GM20431 (cell line): ENCODE measurements at regions not wholly inside any gene's neighbourhood (a gene's known extent, or its start where the extent isn't known, plus 50 kb on each side); places are given as distances from the start of the nearest gene placed in this dataset.

ENCODE experiments used
- in situ Hi-C: fragments of 300-500 bp; cut with MseI, MboI; formaldehyde crosslinking; loops from one replicate; pipeline ENCODE4 v1.15.0; 2020; ENCODE audit warnings: low sequenced_read_pairs; ENCODE audit not compliant: unreplicated experiment

DNA sequence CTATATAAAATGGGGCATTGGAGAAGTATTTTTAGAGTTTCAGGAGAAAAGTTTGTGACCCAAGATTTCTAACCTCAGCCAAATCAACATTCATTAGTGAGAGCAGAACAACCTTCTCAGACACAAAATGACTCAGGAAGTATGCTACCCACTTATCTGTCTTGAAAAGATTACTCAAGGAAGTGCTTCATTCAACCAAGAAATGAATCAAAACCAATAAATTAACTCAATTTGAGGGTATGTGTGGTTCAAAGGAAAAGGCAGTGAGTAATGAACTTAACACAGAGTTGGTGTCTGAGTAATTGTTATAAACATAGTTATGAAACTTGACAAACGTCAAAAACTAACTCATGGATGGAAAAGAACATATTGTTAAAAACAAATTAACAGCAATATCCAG lies 227.6 kb downstream of the HAO1 start:
- in situ Hi-C loops = no loop called here

DNA sequence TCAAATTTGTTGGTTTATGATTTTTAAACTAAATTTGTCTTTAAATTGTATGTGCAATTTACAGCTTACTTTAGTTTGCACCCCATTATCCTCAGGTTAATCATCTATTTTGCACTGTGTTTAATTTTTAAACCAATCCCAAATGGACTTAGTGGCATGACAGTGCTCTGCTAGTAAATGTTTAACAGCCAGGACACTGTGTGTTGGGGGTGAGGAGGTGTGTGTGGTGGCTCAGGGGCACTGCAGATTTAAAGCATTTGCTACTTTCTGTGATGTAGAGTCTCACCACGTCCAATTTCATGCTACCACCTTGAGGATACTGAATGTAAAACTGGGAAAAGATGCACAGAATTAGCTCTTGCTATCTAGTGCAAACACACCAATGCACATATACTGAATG lies 225.7 kb downstream of the HAO1 start:
- in situ Hi-C loops = no loop called here

DNA sequence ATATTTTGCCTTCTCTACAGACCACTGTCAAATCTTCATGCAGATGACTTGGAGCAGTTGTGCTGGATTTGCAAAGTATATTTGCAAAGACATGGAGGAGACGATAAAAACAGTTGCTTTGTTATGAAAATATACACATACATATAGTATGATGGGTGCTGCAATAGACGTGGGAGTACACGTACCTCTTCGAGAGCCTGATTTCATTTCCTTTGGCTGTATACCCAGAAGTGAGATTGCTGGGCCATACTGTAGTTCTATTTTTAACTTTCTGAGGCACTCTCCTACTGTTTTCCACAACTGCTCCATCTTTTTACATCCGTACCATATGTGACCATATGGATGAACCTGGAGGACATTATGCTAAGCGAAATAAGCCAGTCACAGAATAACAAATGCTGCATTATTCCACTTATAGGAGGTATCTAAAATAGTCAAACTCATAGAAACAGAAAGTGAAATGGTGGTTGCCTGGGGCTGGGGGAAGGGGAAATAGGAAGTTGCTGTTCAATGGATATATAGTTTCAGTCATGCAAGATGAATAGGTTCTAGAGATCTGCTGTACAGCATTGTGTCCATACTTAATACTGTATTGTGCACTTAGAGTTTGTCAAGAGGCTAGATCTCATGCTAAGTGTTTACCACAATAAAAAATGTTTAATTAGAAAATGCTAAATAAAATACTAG lies 223.8 kb downstream of the HAO1 start:
- in situ Hi-C loops = no loop called here

DNA sequence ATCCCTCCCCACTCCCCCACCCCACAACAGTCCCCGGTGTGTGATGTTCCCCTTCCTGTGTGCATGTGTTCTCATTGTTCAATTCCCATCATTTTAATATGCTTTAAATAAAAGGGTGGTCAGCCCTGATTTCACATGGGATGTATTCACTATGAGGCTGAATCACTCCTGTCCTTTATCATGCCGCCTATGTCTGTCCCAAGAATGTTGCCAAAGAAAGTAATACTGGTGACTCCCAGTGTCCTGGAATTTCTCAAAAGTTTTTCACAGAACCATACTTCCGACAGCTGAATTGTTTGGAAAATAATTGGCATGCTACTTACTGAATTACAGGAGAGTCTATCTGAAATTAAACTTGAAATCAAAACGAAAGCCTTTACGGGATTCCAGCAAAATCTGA lies 217.7 kb downstream of the HAO1 start:
- in situ Hi-C loops = no loop called here

DNA sequence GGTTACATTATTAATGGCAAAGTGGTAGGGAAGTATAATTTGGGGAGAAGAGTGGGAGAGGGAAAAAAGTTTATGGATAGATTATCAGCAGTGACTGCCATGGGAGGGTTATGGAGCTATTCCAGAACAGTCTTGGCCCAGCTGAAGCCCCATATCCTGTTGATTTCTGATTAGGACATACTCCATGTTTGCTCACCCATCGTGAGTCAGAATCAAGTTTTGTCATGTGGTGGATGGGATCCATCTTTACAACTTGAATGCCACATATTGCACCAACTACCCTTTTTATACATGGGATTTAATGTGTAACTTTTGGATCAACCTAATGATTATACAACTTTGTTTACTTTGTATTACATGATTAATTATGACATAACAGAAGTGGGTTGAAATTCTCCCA lies 217.0 kb downstream of the HAO1 start:
- in situ Hi-C loops = no loop called here

DNA sequence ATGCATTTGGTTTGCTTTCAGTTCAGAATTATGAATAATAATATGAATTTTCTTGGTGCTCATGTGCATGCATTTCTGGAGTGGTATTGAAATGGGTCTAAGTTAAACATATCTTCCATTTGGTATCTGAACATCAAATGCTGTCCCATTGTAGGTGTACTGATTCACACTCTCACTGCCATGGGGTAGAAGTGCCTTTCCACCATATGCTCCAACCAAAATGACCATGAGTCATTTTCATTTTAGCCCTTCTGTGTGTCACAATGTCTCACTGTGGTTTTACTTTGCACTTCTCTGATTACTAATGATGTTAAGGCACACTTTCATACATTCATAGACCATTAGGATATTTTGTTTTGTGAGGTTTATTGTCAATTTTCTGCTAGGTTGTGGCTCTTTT lies 211.9 kb downstream of the HAO1 start:
- in situ Hi-C loops = no loop called here

DNA sequence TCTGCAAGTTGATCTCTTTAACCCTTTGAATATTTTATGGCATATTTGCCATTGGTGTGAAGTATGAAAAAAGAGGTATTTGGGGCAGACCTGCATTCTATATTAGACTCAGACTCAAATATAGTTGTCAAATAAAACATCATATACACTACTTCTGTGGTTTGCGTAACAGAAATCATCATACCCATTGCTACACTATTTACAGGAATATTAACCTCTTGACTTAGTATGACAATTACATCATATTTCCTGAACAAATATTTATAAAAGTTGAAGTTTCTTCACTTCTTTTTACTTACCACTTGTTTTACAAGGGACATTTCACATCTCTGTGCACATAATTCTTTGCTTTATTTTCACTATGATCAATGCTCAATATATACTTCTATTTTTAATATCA lies 206.0 kb downstream of the HAO1 start:
- in situ Hi-C loops = no loop called here

DNA sequence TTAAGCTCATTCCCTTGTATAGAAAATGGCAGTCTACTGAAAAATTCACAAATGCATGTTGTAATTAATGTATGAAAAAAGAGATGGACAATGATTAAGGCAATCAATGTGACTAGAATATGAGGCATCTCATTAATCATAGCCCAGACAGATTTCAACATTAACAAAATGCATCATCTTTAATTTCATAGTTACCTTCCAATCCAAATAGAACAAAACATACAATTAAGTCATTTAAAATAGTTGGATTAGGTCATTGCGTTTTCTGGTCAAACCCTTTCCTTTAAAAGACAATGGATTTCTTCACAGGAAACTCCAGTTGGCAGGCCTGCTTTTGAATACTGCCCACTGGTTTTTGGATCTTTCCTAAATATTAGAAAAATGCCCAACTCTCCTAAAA lies 203.9 kb downstream of the HAO1 start:
- in situ Hi-C loops = no loop called here

DNA sequence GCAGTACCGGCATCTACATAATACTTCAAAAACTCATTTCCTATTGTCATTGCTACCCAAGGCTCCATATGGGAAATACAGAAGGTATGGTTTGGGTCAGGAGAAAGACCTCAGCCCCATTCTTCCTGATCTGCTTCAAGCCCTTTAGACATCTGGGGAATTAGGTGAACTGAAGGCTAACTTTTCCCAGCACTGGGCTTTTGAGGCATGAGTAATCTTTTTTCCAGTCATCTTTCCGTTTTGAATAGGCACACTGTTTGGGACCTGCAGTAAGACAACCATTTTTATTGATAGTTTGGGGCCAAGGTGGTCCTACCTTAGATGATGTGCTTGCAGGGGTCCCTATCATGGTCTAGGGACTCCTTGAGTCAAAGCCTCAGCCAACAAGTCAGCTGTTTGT lies 198.4 kb downstream of the HAO1 start:
- in situ Hi-C loops = no loop called here

DNA sequence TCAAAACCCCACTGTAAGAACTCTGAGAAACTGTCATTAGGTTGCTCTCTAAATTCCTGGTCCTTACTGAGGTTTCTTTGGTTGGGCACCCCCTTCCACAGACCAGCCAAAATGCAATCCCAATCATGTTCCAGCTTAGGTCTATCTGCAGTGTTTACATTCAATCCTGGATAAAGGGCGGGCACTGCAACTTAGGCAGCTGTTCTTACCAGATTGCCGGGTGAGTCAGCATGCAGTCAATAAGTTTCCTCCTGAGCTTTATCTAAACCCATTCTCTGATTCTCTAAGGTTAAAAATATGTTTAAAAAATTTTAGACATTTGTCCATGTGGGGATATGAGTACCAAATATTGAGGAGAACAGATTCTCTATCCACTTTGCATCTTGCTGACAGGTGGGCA lies 197.8 kb downstream of the HAO1 start:
- in situ Hi-C loops = no loop called here

DNA sequence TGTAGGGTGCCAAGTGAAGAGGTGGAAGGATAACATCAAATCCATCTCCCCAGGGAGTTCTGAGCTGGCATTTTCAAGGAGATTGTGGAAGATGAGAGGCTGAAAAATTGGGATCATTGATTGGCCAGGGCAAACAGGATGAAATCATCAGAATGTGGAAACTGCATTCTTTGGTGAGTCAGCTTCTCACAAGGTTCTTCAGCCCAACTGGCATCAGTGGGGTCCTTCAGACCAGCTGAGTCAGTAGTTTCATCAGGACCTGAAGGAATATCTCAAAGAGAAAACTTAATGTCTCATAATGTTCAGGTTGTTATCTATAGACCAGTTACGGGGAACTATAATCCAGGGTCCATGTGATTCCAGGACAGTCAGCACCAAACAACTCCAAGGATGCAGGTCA lies 195.8 kb downstream of the HAO1 start:
- in situ Hi-C loops = no loop called here

DNA sequence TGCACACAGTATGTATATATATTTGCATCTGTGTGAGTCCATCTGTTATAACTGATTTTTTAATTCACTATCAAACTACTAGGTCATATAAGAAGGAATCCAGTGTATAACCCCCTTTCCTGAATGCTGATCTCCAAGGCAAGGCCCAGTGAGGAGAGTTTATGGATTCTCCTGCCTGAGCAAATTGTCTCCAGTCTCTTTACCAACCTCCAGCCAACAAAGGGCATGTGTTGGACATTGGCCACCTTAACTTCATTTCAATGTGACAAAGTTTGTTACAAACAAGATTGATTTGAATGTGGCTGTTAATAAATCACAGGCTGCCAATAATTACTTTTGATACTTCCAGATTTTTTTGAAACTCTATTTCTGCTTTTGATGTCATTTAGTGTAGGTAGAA lies 191.6 kb downstream of the HAO1 start:
- in situ Hi-C loops = no loop called here

DNA sequence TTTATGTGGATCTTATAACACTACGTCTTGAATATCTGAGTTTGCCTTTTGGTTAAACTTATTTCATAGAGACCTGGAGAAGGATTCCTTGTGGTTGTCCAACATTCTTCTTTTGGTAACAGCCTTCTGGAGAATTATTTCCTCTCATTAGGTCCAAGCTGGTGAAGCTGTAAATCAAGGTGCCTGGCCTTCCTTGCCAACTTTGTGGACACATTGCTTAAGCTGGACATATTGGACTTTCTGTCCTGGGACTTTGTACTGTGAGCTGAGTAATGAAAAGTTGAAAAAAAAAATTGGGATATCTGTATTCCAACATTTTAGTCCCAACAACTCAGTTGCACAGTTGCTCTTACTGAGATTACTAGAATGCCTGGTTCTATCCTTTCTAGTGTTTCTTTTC lies 186.2 kb downstream of the HAO1 start:
- in situ Hi-C loops = no loop called here

DNA sequence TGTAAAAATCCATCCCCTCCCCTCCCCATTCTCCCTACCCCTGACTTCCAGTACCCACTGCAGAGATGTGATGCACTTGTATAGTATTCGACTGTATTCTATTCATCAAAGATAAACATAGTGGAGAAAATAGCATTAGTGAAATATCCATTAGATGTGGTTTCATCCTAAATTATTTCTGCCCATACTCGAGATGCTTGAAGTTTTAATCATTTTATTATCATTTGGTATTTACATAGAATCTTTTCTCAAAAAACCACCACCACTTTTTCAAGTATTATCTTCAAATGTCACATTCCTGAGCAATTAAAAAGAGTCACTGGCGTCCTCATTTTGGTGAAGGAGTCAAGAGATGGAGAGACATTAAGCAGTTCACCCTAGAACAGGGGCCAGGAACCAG lies 181.9 kb downstream of the HAO1 start:
- in situ Hi-C loops = no loop called here

DNA sequence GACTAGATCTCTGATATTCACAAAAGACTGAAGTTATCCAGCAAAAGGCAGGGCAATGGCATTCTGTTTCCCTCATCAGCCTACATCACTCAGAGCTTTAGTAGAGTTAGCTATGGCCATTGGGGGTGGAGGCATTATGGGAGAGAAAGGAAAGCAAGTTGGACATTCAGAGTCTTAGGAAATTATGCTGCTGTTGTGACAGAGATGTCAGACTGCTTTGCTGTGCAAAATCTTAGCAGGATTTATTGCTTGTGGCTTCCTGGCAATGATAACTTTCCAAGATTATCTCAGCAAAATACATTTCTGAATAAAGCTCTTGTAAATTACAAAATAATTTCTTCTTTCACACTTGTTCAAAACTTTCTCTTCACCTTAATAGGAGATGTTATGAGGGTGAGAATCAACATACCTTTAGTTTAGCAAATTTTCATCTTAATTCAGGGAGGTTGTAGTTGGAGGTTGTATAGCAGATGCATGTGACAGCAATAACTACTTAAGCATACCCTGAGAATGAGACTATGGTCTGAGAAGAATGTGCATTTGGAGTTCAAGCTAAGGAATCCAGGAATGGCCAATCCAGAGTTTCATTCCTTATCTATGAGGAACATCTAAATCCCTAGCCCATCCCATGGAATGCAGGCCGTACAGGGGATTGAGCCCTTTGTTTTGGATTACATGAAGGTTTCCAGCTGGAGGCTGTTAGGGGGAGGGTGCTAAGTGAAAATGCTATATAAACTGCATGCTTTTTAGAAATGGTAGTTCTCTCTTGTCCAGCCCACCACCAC lies 179.8 kb downstream of the HAO1 start:
- in situ Hi-C loops = no loop called here

DNA sequence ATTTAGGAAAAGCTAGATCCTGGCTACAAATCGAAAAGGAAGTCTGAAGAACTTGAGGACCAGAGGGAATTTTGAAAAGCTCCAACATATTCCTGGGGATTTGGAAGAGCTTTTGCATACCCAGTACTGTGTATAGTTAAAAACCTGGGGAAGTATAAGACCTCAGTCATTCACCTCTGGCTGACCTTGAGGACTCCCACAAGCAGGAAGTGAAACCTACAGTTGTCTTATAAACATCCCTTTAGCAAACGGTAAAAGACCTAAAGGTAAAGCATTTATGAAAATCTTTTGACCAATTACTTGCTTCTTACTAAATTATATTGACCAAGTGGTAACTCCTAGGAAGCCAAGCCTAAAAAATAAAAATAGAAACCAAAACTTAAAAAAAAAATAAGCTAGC lies 175.0 kb downstream of the HAO1 start:
- in situ Hi-C loops = no loop called here

DNA sequence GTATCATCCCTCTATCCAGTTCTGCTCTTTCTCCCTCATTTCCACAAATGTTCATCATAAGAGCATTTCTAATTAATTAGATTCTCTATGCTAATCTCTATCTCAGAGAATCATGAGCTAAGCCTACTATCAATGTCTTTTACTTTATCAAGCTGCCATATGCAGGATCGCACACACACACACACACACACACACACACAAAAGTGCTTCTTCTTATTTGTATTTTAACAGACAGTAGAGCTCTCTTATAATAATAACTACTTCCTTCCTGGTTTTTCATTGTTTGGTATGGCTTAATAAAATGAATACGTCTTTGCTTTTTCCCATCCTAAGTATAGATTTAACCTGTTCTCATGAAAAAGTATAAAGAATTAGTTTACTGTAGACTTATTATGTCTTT lies 170.2 kb downstream of the HAO1 start:
- in situ Hi-C loops = no loop called here

DNA sequence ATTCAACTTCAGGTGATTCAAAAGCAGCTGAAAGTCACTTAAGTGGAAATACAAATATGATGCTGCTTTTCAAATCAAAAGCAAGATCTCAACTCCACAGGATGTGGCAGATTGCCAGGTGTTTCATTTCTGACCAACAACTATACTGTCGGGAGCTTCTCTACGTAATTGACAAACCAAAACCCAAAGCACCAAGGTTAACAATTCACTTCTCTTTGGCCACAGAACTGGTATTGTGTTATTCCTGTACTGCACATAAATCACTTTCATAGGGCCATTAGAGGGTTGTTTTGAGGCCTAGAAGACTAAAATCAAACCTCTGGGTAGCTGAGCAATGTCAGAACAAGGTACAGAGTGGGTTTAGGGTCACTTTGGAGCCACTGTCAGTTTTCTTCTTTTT lies 169.7 kb downstream of the HAO1 start:
- in situ Hi-C loops = no loop called here

DNA sequence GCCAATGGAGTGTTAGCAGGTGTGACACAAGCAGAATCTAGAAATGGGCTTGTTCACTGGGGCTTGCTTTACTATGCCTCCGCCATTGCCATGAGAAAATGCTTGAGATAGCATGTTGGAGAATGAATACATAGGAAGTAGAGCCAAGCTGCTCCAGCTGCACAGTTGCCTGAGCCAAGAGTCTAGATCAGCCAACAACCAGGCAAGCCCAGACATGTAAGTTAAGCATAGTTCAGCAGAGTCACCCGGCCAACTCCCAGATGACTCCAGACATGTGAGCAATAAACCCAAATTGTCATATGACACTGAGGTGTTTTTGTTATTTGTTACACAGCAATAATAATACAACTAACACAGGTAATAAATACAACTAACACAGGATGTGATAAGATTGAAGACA lies 167.9 kb downstream of the HAO1 start:
- in situ Hi-C loops = no loop called here

DNA sequence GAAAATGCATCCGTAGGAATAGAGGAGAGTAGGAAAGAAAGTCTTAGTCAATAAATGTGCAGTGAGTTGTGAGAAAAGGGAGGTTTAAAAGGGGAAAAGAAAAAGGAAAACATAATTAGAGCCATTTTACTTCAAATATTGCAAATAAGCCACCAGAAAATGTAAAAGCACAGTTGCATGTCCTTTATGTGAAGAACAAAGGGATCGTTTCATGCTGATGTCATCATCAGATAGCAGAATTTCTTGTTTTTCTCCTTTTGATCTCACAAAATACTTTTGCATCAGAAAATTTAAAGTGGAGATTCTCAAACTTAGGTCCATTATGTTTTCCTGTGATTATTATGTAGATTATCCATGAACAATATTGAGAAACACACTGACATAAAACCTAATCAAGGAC lies 166.7 kb downstream of the HAO1 start:
- in situ Hi-C loops = no loop called here

DNA sequence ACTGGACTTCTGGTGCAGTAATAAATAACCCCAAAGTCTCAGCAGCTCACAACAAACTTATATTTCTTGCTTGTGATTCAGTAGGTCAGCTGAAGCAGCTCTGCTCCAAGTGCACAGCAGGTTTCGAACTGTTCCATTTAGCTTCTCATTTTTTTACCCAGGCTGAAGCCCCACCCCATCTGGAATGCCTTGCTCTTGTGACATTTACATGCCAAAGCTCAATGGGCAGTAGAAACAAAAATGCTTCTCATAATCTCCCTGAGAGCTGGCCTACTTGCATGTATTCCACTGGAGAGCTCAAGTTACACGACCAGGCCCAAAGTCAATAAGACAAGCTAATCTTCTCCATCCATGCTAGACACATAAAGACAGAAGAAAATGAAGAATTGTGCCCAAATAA lies 165.2 kb downstream of the HAO1 start:
- in situ Hi-C loops = no loop called here

DNA sequence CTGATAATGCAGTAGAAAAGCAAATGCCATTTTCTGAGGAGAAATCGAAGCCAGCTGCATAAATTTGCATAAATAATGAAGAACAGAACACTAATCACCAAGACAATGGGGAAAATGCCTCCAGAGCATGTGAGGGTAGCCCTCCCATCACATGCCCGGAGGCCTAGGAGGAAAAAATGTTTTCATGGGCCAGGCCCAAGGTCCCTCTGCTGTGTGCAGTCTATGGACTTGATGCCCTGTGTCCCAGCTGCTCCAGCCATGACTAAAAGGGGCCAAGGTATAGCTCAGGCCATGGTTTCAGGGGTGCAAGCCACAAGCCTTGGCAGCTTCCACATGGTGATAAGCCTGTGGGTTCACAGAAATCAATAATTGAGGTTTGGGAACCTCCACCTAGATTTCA lies 164.1 kb downstream of the HAO1 start:
- in situ Hi-C loops = no loop called here
